Duodenal mucosa (tissue), 2 donors: ENCODE measurements at regions not wholly inside any gene's neighbourhood (a gene's known extent, or its start where the extent isn't known, plus 50 kb on each side); places are given as distances from the start of the nearest gene placed in this dataset.
"Not testable (repeated sequence)": the region's sequence is repeated elsewhere in the genome, so short reads cannot be mapped to it uniquely, and the experiment has no call there.

Source experiments
- H3K27ac ChIP-seq: one replicate; pipeline ENCODE4 v1.7.0; 2013; ENCODE audit warnings: low read depth, low read length
- H3K27me3 ChIP-seq, 2 donors: one replicate each; pipeline ENCODE4 v1.7.0; 2013; ENCODE audit warnings: low read length in 2 of 2, control low read depth in 1 of 2; ENCODE audit not compliant: insufficient read depth in 2 of 2, control insufficient read depth in 1 of 2
- H3K36me3 ChIP-seq, 2 donors: one replicate each; pipeline ENCODE4 v1.7.0; 2013; ENCODE audit warnings: low read length in 2 of 2, control low read depth in 1 of 2; ENCODE audit not compliant: insufficient read depth in 2 of 2, control insufficient read depth in 1 of 2
- H3K4me1 ChIP-seq, 2 donors: one replicate each; pipeline ENCODE4 v1.7.0; 2013; ENCODE audit warnings: low read length in 2 of 2, control low read depth in 1 of 2; ENCODE audit not compliant: insufficient read depth in 2 of 2, control insufficient read depth in 1 of 2
- H3K4me3 ChIP-seq, 2 donors: one replicate each; pipeline ENCODE4 v1.7.0; 2013; ENCODE audit warnings: low read length in 2 of 2, low read depth in 1 of 2
- H3K9ac ChIP-seq, 2 donors: one replicate each; pipeline ENCODE4 v1.7.0; 2013; ENCODE audit warnings: low read length in 2 of 2, low read depth in 1 of 2
- H3K9me3 ChIP-seq, 2 donors: one replicate each; pipeline ENCODE4 v1.7.0; 2013; ENCODE audit warnings: low read length in 2 of 2, control low read depth in 1 of 2; ENCODE audit not compliant: control insufficient read depth in 1 of 2

DNA sequence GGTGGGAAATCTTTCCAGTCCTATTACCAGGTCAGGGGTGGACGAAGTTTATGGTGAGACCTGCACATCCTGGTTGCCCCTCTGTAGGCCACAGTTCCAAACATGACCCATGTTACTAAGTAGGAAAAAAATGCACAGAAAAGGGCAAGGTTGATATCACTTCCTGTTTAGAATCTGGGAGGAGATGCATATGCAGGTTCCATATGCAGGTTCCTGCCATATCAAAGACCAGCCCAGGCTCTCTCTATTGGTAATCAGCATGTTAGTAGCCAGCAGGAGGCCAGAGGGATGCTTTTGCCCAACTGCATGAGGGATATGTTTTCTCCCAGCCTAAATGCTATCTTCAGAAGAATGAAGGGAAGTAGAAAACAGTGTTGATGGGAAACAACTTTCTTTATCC lies 657.2 kb downstream of the ANKRD50 start:
- Histone ChIP-seq H3K4me3 (no peak overlapping the region), H3K27me3 (no peaks in the 10 kb centered on the region), H3K27ac (no peak overlapping the region), H3K9me3 (no peaks in the 10 kb centered on the region), H3K4me1 (no peaks in the 10 kb centered on the region), H3K9ac (no peak overlapping the region), H3K36me3 (no peaks in the 10 kb centered on the region)

DNA sequence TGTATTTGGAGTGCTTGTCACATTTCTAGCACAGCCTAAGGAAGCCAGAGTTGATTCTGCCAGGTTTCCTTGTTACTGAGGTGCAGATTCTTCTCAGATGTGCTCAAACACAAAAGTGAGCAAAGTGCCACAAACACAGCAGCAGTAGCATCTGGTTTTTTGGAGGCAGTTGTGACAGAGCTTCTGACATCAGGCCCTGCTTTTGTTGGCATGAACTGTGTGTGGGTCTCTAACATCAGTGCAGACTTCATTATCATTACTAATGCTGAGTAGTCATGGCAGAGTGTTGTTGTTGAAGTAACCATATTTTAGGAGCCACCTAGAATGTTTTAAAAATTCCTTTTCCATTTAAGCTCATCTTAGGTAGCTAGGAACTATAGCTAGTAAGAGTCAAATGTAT lies 656.6 kb downstream of the ANKRD50 start:
- no peak overlapping the region for H3K27ac ChIP-seq
- H3K36me3 ChIP-seq: no peaks in the 10 kb centered on the region
- H3K27me3 ChIP-seq: no peaks in the 10 kb centered on the region
- no peak overlapping the region for H3K9ac ChIP-seq
- H3K4me3 ChIP-seq: no peak overlapping the region
- H3K4me1 ChIP-seq: no peaks in the 10 kb centered on the region
- H3K9me3 ChIP-seq: no peaks in the 10 kb centered on the region

DNA sequence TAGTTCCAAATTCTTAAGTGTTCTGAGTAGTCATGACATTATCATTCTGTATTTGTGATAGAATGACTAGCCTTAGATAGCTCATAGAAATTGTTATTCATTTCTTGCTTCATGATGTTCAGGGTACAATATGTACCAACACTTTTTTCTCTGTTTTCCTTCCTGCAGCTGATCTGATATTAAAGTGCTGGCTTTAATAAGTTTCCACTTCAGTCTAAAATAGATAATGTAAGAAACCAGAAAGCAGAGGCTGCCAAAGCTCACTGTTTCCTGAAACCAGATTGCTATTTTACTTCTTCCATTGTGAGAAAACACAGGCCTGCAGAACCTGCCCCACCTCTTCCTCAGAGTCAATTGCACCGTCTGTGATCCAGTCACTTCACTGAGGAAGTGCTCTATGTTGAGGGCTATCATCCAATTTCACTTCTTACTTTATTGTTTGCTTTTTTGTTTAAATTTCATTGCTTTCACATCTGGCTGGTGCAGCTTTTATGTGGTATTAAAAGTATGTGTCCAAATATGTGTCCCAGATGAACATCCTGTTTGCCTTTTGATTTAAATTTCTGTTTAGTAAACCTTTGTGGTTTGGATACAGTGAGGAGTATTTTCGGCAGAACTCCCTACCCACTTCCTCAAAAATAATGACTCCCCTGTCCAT lies 652.1 kb downstream of the ANKRD50 start:
- H3K36me3 ChIP-seq: no peaks in the 10 kb centered on the region
- H3K4me1 ChIP-seq: no peaks in the 10 kb centered on the region
- H3K4me3 ChIP-seq: no peak overlapping the region
- no peaks in the 10 kb centered on the region for H3K27me3 ChIP-seq
- no peak overlapping the region for H3K9ac ChIP-seq
- no peaks in the 10 kb centered on the region for H3K9me3 ChIP-seq
- H3K27ac ChIP-seq: no peak overlapping the region

DNA sequence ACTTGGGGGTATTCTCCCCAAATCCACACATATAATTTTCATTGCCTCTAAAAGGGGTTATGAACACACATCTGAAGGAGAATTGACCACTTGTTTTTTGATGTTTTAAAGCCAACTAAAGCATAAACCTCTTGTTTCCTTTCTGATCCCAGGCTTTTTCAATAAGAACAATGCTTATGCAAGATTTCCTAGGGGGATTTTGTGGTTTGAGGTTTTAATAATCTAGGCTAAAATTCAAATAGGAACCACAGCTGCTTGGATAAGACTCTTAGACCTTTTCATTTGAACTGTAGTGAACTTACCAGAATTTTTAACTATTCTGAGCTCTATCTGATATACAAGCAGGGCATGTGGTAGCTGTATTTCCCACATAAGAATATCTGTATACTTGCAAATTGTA lies 651.1 kb downstream of the ANKRD50 start:
- no peak overlapping the region for H3K4me3 ChIP-seq
- H3K27me3 ChIP-seq: no peaks in the 10 kb centered on the region
- H3K27ac ChIP-seq: no peak overlapping the region
- no peaks in the 10 kb centered on the region for H3K4me1 ChIP-seq
- H3K36me3 ChIP-seq: no peaks in the 10 kb centered on the region
- no peaks in the 10 kb centered on the region for H3K9me3 ChIP-seq
- no peak overlapping the region for H3K9ac ChIP-seq

DNA sequence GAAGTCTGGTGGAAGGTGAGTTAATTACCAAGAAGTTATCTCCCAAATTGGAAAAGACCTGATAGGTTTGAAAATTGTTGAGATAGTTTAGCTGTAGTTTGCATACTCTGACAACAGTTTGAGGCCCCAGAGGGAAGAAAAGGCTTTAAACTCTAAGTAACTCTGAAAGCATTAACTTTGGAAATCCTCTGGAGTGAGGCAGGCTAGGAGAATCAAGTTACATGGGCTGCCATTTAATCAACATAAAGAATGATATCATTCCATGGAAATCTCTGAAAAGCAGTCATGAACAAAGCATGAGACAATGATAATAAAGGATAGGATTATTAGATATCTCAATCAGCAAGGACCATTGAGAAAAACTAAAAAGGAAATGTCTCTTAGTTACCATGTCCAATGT lies 647.1 kb downstream of the ANKRD50 start:
- Histone ChIP-seq H3K9me3 (peaks cover 5% of the 10 kb centered on the region in 2 donors), H3K27ac (no peak overlapping the region), H3K27me3 (no peaks in the 10 kb centered on the region), H3K36me3 (no peaks in the 10 kb centered on the region), H3K4me1 (no peaks in the 10 kb centered on the region), H3K4me3 (no peak overlapping the region), H3K9ac (no peak overlapping the region)

DNA sequence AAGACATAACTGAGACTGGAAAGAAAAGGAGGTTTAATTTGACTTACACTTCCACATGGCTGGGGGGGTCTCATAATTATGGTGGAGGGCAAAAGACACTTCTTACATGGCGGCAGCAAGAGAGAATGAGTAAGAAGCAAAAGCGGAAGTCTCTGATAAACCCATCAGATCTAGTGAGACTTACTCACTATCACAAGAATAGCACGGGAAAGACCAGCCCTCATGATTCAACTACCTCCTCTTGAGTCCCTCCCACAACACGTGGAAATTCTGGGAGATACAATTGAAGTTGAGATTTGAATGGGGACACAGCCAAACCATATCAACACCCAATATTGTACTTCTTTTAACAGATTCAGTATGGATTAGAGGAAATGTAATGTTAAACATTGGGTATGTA lies 646.6 kb downstream of the ANKRD50 start:
- H3K4me1 ChIP-seq: no peaks in the 10 kb centered on the region
- no peak overlapping the region for H3K27ac ChIP-seq
- no peak overlapping the region for H3K9ac ChIP-seq
- peaks cover 6 to 8% of the 10 kb centered on the region in 2 donors for H3K9me3 ChIP-seq
- no peaks in the 10 kb centered on the region for H3K27me3 ChIP-seq
- no peaks in the 10 kb centered on the region for H3K36me3 ChIP-seq
- H3K4me3 ChIP-seq: no peak overlapping the region

DNA sequence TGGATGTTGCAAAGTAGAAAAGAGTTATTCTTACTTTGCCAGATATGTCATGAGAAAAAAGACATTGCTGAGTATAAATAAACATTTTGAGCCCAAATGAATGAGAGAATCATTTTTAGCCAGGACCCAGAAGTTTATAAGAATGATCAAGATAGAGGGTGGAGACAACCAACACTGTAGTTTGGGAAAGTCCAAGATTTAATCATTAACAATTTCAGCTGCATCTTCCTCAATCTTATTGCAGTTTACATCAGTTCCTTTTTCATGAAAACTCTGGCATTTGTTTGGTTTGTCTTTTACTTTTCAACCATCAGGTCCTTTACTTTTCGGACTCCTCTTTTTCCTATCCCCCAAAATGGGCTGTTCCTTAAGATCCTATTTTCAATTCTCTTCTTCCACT lies 645.9 kb downstream of the ANKRD50 start:
- H3K9ac ChIP-seq: no peak overlapping the region
- no peak overlapping the region for H3K4me3 ChIP-seq
- H3K27ac ChIP-seq: no peak overlapping the region
- no peaks in the 10 kb centered on the region for H3K4me1 ChIP-seq
- no peaks in the 10 kb centered on the region for H3K36me3 ChIP-seq
- no peaks in the 10 kb centered on the region for H3K27me3 ChIP-seq
- peaks cover 12% of the 10 kb centered on the region in 2 donors for H3K9me3 ChIP-seq

DNA sequence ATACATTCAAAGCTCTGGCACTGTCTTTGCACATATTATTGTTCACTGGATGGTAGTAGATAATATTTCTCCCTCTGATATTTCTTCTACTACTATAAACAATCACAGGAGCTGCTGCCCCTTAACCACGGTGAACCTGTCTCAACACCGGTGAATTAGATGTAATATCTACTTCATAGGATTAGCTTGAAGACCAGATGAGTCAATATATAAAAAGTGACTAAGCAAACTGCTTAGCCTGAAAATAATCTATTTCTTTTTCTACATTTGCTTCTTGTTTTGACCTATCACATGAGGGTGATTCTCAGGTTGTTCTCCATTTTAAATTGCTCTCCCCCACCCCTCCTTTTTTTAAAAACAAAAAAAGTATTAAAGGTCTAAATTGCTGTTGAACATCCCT lies 645.5 kb downstream of the ANKRD50 start:
- Histone ChIP-seq H3K9ac (no peak overlapping the region), H3K27ac (no peak overlapping the region), H3K4me3 (no peak overlapping the region), H3K4me1 (no peaks in the 10 kb centered on the region), H3K9me3 (peaks cover 12 to 17% of the 10 kb centered on the region in 2 donors), H3K36me3 (no peaks in the 10 kb centered on the region), H3K27me3 (no peaks in the 10 kb centered on the region)

DNA sequence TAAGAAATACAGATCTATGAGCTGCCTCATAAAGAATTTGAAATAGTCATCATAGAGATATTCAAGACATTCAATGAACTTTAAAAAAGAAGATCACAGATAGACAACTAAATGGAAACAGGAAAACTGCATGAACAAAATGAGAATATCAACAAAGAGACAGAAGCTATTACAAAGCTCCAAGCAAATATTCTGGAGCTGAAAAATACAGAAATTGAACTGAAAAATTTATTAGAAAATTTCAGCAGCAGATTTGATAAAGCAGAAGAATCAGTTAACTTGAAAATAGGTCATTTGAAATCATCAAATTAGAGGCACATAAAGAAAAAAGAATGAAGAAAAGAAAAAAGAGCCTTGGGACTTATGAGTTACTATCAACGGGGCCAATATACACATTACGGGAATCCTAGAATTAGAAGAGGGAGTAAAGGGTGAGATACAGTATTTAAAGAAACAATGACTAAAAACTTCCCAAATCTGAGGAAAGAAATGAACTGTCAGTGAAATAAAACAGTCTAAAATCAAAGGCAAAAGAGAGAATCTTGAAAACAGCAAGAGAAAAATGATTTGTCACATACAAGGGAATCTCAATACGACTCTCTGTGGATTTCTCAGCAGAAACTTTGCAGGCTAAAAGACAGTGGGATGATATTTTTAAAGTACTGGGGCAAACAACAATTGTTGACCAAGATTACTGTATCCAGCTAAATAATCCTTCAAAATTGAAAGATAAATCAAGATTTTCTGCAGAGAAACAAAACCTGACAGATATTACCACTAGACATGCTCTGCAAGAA lies 641.6 kb downstream of the ANKRD50 start:
- Histone ChIP-seq H3K27ac (no peak overlapping the region), H3K9ac (no peak overlapping the region), H3K27me3 (no peaks in the 10 kb centered on the region), H3K4me3 (no peak overlapping the region), H3K4me1 (no peaks in the 10 kb centered on the region), H3K36me3 (no peaks in the 10 kb centered on the region), H3K9me3 (peaks cover 12 to 17% of the 10 kb centered on the region in 2 donors)

DNA sequence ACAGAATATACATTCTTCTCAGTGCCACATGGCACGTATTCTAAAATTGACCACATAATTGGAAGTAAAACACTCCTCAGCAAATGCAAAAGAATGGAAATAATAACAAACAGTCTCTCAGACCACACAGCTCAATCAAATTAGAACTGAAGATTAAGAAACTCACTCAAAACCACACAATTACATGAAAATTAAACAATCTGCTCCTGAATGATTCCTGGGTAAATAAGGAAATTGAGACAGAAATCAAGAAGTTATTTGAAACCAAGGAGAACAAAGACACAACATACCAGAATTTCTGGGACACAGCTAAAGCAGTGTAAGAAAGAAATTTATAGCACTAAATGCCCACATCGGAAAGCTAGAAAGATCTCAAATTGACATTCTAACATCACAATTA lies 637.3 kb downstream of the ANKRD50 start:
- not testable (repeated sequence) for H3K4me1 ChIP-seq, H3K4me3 ChIP-seq, H3K36me3 ChIP-seq, H3K27ac ChIP-seq, H3K9ac ChIP-seq, H3K27me3 ChIP-seq
- peaks cover 8 to 13% of the 10 kb centered on the region in 2 donors for H3K9me3 ChIP-seq
